ENCODE measurements at regions not wholly inside any gene's neighbourhood (a gene's known extent, or its start where the extent isn't known, plus 50 kb on each side); places are given as distances from the start of the nearest gene placed in this dataset.

- H2AFZ ChIP-seq (ENCODE audit: low read length) = no peak overlapping the region
- no peak for FAIRE-seq
- H2BK5ac ChIP-seq (ENCODE audit: low read depth, low read length) = no peak overlapping the region
- H3K14ac ChIP-seq (ENCODE audit: insufficient read length) = peak overlapping the region; percentile 50
- H2AK5ac ChIP-seq (ENCODE audit: low read depth, low read length) = peak overlapping the region; percentile 87
- H3K27ac ChIP-seq (ENCODE audit: low read depth, low read length) = no peak overlapping the region
- H3K4me1 ChIP-seq (replicated peaks in 1 of 4; ENCODE audit: control insufficient read depth in 3 of 4, insufficient read depth in 4 of 4, low read length in 3 of 4) = peaks cover 0 to 4% (median 0%) of the 10 kb centered on the region in 4 experiments; a peak in 1 of 7 replicates
- peak overlapping the region; percentile 7; the same call in 1 of the 2 replicates for H2BK12ac ChIP-seq (ENCODE audit: low read depth, low read length)
- no peak overlapping the region for H4K8ac ChIP-seq (ENCODE audit: extremely low read depth, insufficient read depth, low read length)
- H3K4ac ChIP-seq (replicated peaks; ENCODE audit: insufficient read length, low read depth, low read length) = peak overlapping the region; percentile 65
- H3K4me2 ChIP-seq (ENCODE audit: insufficient read depth in 1 of 2, low read depth in 2 of 2, low read length in 2 of 2) = no peak overlapping the region
- CTCF ChIA-PET (ENCODE audit: partially characterized antibody) = no interaction called here
- H3K9ac ChIP-seq (replicated peaks in 1 of 4; ENCODE audit: extremely low read depth in 1 of 4, low read depth in 3 of 4, low read length in 3 of 4) = peak overlapping the region in 1 of 4 experiments; percentile 40; a peak in 1 of 7 replicates
- no peaks in the 10 kb centered on the region for H3K79me2 ChIP-seq (ENCODE audit: control insufficient read depth in 1 of 2, insufficient read depth in 2 of 2, low read length in 2 of 2)
- no peaks in the 10 kb centered on the region for H3K79me1 ChIP-seq (ENCODE audit: low read depth, low read length)
- peak overlapping the region; percentile 57 for H4K91ac ChIP-seq (replicated peaks; ENCODE audit: insufficient read length, low read length)
- POLR2A ChIA-PET (ENCODE audit: partially characterized antibody) = no interaction called here
- H3K4me3 ChIP-seq (ENCODE audit: extremely low read depth in 1 of 4, insufficient read depth in 2 of 4, low read depth in 3 of 4, low read length in 4 of 4) = no peak overlapping the region
- TF ChIP-seq EGR1 (IDR thresholded peaks at IDR 0.05; ENCODE audit: borderline replicate concordance, low read depth, low read length) (no peak), SP1 (IDR thresholded peaks at IDR 0.05; ENCODE audit: low read depth, low read length) (no peak), EP300 (IDR thresholded peaks at IDR 0.05; ENCODE audit: borderline replicate concordance in 1 of 2, low read depth in 2 of 2, low read length in 2 of 2) (no peak), SUZ12 (IDR thresholded peaks at IDR 0.05; ENCODE audit: low read length) (no peak), KDM1A (IDR thresholded peaks at IDR 0.05; ENCODE audit: borderline replicate concordance, low read length) (no peak), RXRA (IDR thresholded peaks at IDR 0.05; ENCODE audit: insufficient read depth, low read depth, low read length) (no peak), CHD1 (IDR thresholded peaks at IDR 0.05; ENCODE audit: low read depth, low read length) (no peak)
- H2BK120ac ChIP-seq (replicated peaks; ENCODE audit: low read depth, low read length) = no peak overlapping the region
- H3K56ac ChIP-seq (replicated peaks; ENCODE audit: insufficient read length, low read depth, low read length) = peak overlapping the region; percentile 100
- whole genome bisulfite sequencing, 2 experiments (ENCODE audit: extremely low coverage in 1 of 2, insufficient coverage in 1 of 2, insufficient read length in 1 of 2, insufficient replicate concordance in 2 of 2, low coverage in 1 of 2, low lambda C conversion rate in 2 of 2, missing lambda C conversion rate in 1 of 2) = 82% methylated on average over 2 of the region's 2 CpGs; no CpG with 5 or more reads in 1 of the 2 experiments
- no peak overlapping the region for H3K18ac ChIP-seq (ENCODE audit: extremely low read depth, low read length)
- H3K23me2 ChIP-seq (ENCODE audit: low read depth, low read length) = peaks cover 9% of the 10 kb centered on the region; the same call in 1 of the 2 replicates
- no peak for DNase-seq (ENCODE audit: low read depth in 1 of 2, low spot score in 2 of 2)
- H4K20me1 ChIP-seq (replicated peaks in 1 of 2; ENCODE audit: control insufficient read depth in 1 of 2, insufficient read depth in 2 of 2, low read length in 2 of 2) = peaks cover 0 to 8% of the 10 kb centered on the region in 2 experiments
- no peak overlapping the region for H2BK20ac ChIP-seq (ENCODE audit: low read length)
- no peak overlapping the region for H4K5ac ChIP-seq (ENCODE audit: insufficient read length, low read depth, low read length)
- peaks cover 8 to 10% of the 10 kb centered on the region in 2 experiments; a peak in 1 of 4 replicates for H3K9me3 ChIP-seq (ENCODE audit: insufficient read depth in 2 of 2, low read depth in 1 of 2, low read length in 1 of 2)
- H3K23ac ChIP-seq (ENCODE audit: insufficient read length) = no peak overlapping the region
- H2BK15ac ChIP-seq (ENCODE audit: low read length) = no peak overlapping the region; the same call in 1 of the 2 replicates
- H3K36me3 ChIP-seq (ENCODE audit: control insufficient read depth in 2 of 4, insufficient read depth in 4 of 4, low read length in 3 of 4) = no peaks in the 10 kb centered on the region
- no peaks in the 10 kb centered on the region; a peak in 1 of 7 replicates for H3K27me3 ChIP-seq (replicated peaks in 1 of 4; ENCODE audit: control insufficient read depth in 3 of 4, extremely low read depth in 1 of 4, insufficient read depth in 3 of 4, low read length in 3 of 4)
These were observed 121.9 kb upstream of the MVB12B start for GRCh38 chr9:126204708-126205225.
